Erythroblast (primary cell): ENCODE measurements at regions not wholly inside any gene's neighbourhood (a gene's known extent, or its start where the extent isn't known, plus 50 kb on each side); places are given as distances from the start of the nearest gene placed in this dataset.

ENCODE experiments used
- GATA1 ChIP-seq: IDR thresholded peaks from 2 replicates; pipeline ENCODE4 v1.6.1; 2011; ENCODE audit warnings: low read depth, mild to moderate bottlenecking, control low read depth, low read length, moderate library complexity
- POLR2A ChIP-seq: IDR thresholded peaks from 2 replicates; pipeline ENCODE4 v1.6.1; 2011; ENCODE audit warnings: mild to moderate bottlenecking, low read length

DNA sequence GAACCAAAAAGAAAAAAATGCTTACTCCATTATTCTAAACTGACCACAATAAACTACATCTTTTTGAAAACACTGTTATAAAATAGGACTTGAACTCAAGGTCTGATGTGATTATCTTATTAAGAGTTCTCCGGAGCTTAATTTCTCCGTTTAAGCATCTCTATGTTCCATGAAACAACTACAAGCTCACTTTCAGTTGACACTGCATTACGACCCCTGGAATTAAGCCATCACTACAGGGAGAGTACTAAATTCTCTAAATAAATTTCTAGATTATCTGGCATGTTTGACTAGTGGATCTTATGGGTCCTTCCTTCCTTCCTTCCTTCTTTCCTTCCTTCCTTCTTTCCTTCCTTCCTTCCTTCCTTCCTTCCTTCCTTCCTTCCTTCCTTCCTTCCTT, 249.0 kb downstream of the IKZF2 start:
- no peak for TF ChIP-seq POLR2A
- TF ChIP-seq GATA1 = no peak
